Trophoblast cell (in vitro differentiated cells and primary cell): ENCODE measurements at regions not wholly inside any gene's neighbourhood (a gene's known extent, or its start where the extent isn't known, plus 50 kb on each side); places are given as distances from the start of the nearest gene placed in this dataset.
A peak's percentile ranks its signal among the peaks of the same experiment; 100 is the strongest.

Experiments used
- DNase-seq, 2 donors: peaks; one replicate each; pipeline ENCODE4 v3.0.0-alpha.2; 2016
- H2AFZ ChIP-seq: 2 replicates; pipeline ENCODE4 v1.6.1; 2013; ENCODE audit warnings: low read length, moderate library complexity, mild to moderate bottlenecking; ENCODE audit not compliant: insufficient read depth, poor library complexity
- H2AK5ac ChIP-seq: 2 replicates; pipeline ENCODE4 v1.6.1; 2013; ENCODE audit warnings: mild to moderate bottlenecking, low read length
- H2BK120ac ChIP-seq: 2 replicates; pipeline ENCODE4 v1.6.1; 2013; ENCODE audit warnings: low read length, mild to moderate bottlenecking, moderate library complexity; ENCODE audit not compliant: insufficient read depth, poor library complexity
- H2BK12ac ChIP-seq: 2 replicates; pipeline ENCODE4 v1.6.1; 2013; ENCODE audit warnings: mild to moderate bottlenecking, low read length, moderate library complexity
- H2BK5ac ChIP-seq: 2 replicates; pipeline ENCODE4 v1.6.1; 2013; ENCODE audit warnings: low read length, low read depth, moderate library complexity, mild to moderate bottlenecking; ENCODE audit not compliant: poor library complexity
- H3K14ac ChIP-seq: 2 replicates; pipeline ENCODE4 v1.6.1; 2013; ENCODE audit warnings: mild to moderate bottlenecking, low read length
- H3K18ac ChIP-seq: 2 replicates; pipeline ENCODE4 v1.6.1; 2013; ENCODE audit warnings: mild to moderate bottlenecking, low read length
- H3K23ac ChIP-seq: 2 replicates; pipeline ENCODE4 v1.6.1; 2013; ENCODE audit warnings: low read length
- H3K27ac ChIP-seq: 2 replicates; pipeline ENCODE4 v1.5.1; 2013; ENCODE audit warnings: low read depth, mild to moderate bottlenecking, inconsistent platforms, low read length, moderate library complexity
- H3K27me3 ChIP-seq: 2 replicates; pipeline ENCODE4 v1.6.1; 2013; ENCODE audit warnings: inconsistent platforms, mild to moderate bottlenecking, low read length, moderate library complexity; ENCODE audit not compliant: insufficient read depth
- H3K36me3 ChIP-seq, 2 experiments: 1 replicate in 1 of 2; 2 replicates in 1 of 2; pipeline ENCODE4 v1.6.1; 2013; ENCODE audit warnings: low read length in 2 of 2, mild to moderate bottlenecking in 2 of 2, moderate library complexity in 1 of 2; ENCODE audit not compliant: insufficient read depth in 2 of 2, control insufficient read depth in 1 of 2
- H3K4ac ChIP-seq: 2 replicates; pipeline ENCODE4 v1.6.1; 2013; ENCODE audit warnings: low read depth, mild to moderate bottlenecking, low read length, moderate library complexity
- H3K4me1 ChIP-seq, 2 experiments: 1 replicate in 1 of 2; 2 replicates in 1 of 2; pipeline ENCODE4 v1.6.1; 2013; ENCODE audit warnings: low read length in 2 of 2, mild to moderate bottlenecking in 2 of 2, moderate library complexity in 1 of 2; ENCODE audit not compliant: insufficient read depth in 2 of 2, control insufficient read depth in 1 of 2
- H3K4me2 ChIP-seq: 2 replicates; pipeline ENCODE4 v1.6.1; 2013; ENCODE audit warnings: inconsistent platforms, mild to moderate bottlenecking, low read length, moderate library complexity
- H3K4me3 ChIP-seq: 2 replicates; pipeline ENCODE4 v1.5.1; 2013; ENCODE audit warnings: mild to moderate bottlenecking, low read depth, low read length, inconsistent platforms
- H3K79me1 ChIP-seq: one replicate; pipeline ENCODE4 v1.6.1; 2013; ENCODE audit warnings: low read length
- H3K79me2 ChIP-seq: 2 replicates; pipeline ENCODE4 v1.6.1; 2013; ENCODE audit warnings: low read length, mild to moderate bottlenecking; ENCODE audit not compliant: control insufficient read depth, insufficient read depth, poor library complexity
- H3K9ac ChIP-seq: 2 replicates; pipeline ENCODE4 v1.6.1; 2013; ENCODE audit warnings: mild to moderate bottlenecking, low read length
- H3K9me3 ChIP-seq: 2 replicates; pipeline ENCODE4 v1.6.1; 2013; ENCODE audit warnings: low read depth, mild to moderate bottlenecking, control low read depth, inconsistent platforms, low read length; ENCODE audit not compliant: insufficient read depth
- H4K12ac ChIP-seq: 2 replicates; pipeline ENCODE4 v1.6.1; 2013; ENCODE audit warnings: low read depth, mild to moderate bottlenecking, low read length, moderate library complexity
- H4K8ac ChIP-seq: 2 replicates; pipeline ENCODE4 v1.6.1; 2013; ENCODE audit warnings: low read depth, mild to moderate bottlenecking, low read length, moderate library complexity
- H4K91ac ChIP-seq: one replicate; pipeline ENCODE4 v1.6.1; 2013; ENCODE audit warnings: low read depth, mild to moderate bottlenecking, low read length, moderate library complexity
- WGBS: extraction: QIAGEN DNeasy Blood & Tissue Kit; methylation state at CpG from one replicate; pipeline ENCODE4 v1.1.7; 2013; ENCODE audit warnings: missing lambda C conversion rate; ENCODE audit not compliant: insufficient read length, insufficient coverage; ENCODE audit errors: extremely low coverage; 5-methylcytosine and 5-hydroxymethylcytosine counted together

GRCh38 chr1:165053351-165053750 is 303.2 kb downstream of the LMX1A start:
- Histone ChIP-seq H3K14ac (no peak overlapping the region), H4K8ac (no peak overlapping the region), H3K9ac (no peak overlapping the region), H2AFZ (no peak overlapping the region), H4K12ac (no peak overlapping the region), H3K36me3 (no peaks in the 10 kb centered on the region), H3K18ac (no peak overlapping the region), H3K27me3 (no peaks in the 10 kb centered on the region), H2AK5ac (no peak overlapping the region), H2BK120ac (no peak overlapping the region), H3K23ac (no peak overlapping the region), H4K91ac (no peak overlapping the region), H3K4me2 (no peak overlapping the region), H3K27ac (no peak overlapping the region), H2BK5ac (no peak overlapping the region), H2BK12ac (no peak overlapping the region), H3K79me2 (no peaks in the 10 kb centered on the region), H3K4me1 (no peaks in the 10 kb centered on the region), H3K79me1 (no peaks in the 10 kb centered on the region), H3K4me3 (no peak overlapping the region), H3K4ac (no peak overlapping the region), H3K9me3 (no peaks in the 10 kb centered on the region)
- DNase-seq: no peak
- WGBS: no CpG with 5 or more reads among the region's 2 CpGs

DNA sequence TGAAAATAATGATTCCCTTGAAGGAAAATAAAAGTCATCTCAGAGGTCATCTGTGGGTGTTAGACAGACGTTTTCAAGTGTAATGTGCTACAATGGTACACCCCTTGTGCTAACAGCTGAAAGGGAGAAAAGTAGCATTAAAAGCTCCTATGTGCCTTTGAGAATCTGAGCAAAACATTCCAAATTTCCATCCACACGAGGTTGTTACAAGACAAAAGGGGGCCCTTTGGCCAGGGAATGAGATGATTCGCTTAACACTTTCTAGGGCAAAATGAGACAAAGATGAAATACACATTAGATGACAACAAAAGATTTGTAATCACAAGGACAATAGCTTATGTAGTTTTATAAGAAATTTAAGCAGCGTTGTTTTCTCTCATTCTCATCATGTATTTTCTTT is 303.6 kb downstream of the LMX1A start:
- no peak overlapping the region for H2AK5ac ChIP-seq
- H3K4me1 ChIP-seq: no peaks in the 10 kb centered on the region
- H3K79me1 ChIP-seq: no peaks in the 10 kb centered on the region
- no peak overlapping the region for H4K91ac ChIP-seq
- no peak overlapping the region for H3K18ac ChIP-seq
- no peak overlapping the region for H2BK12ac ChIP-seq
- H3K36me3 ChIP-seq: no peaks in the 10 kb centered on the region
- H3K14ac ChIP-seq: no peak overlapping the region
- H2BK5ac ChIP-seq: no peak overlapping the region
- H3K4me3 ChIP-seq: no peak overlapping the region
- H3K27me3 ChIP-seq: no peaks in the 10 kb centered on the region
- no peak overlapping the region for H4K8ac ChIP-seq
- WGBS: no CpG with 5 or more reads among the region's 4 CpGs
- H3K4ac ChIP-seq: no peak overlapping the region
- no peak for DNase-seq
- no peak overlapping the region for H3K23ac ChIP-seq
- H3K4me2 ChIP-seq: no peak overlapping the region
- H3K9ac ChIP-seq: no peak overlapping the region
- no peaks in the 10 kb centered on the region for H3K79me2 ChIP-seq
- H4K12ac ChIP-seq: no peak overlapping the region
- no peaks in the 10 kb centered on the region for H3K9me3 ChIP-seq
- no peak overlapping the region for H2BK120ac ChIP-seq
- no peak overlapping the region for H3K27ac ChIP-seq
- no peak overlapping the region for H2AFZ ChIP-seq

- Histone ChIP-seq H2BK120ac (no peak overlapping the region), H2AK5ac (no peak overlapping the region), H3K4me2 (no peak overlapping the region), H3K23ac (no peak overlapping the region), H2AFZ (no peak overlapping the region), H2BK5ac (no peak overlapping the region), H3K4ac (no peak overlapping the region), H4K8ac (no peak overlapping the region), H3K79me1 (no peaks in the 10 kb centered on the region), H4K91ac (no peak overlapping the region), H3K9me3 (no peaks in the 10 kb centered on the region), H3K79me2 (no peaks in the 10 kb centered on the region), H3K14ac (no peak overlapping the region), H3K18ac (no peak overlapping the region), H3K36me3 (no peaks in the 10 kb centered on the region), H3K4me1 (no peaks in the 10 kb centered on the region), H3K27me3 (no peaks in the 10 kb centered on the region), H3K27ac (no peak overlapping the region), H3K4me3 (no peak overlapping the region), H4K12ac (no peak overlapping the region), H2BK12ac (no peak overlapping the region), H3K9ac (no peak overlapping the region)
- WGBS: no CpG with 5 or more reads among the region's 4 CpGs
- no peak for DNase-seq
These were observed 304.1 kb downstream of the LMX1A start for GRCh38 chr1:165052431-165052830.

- peak; percentile 37 to 39 for DNase-seq
- H3K79me2 ChIP-seq: no peaks in the 10 kb centered on the region
These were observed 306.3 kb downstream of the LMX1A start for GRCh38 chr1:165050246-165050645.

More at GRCh38 chr1:165050246-165050645, 306.3 kb downstream of the LMX1A start:
- Histone ChIP-seq H3K9me3 (no peaks in the 10 kb centered on the region), H3K36me3 (no peaks in the 10 kb centered on the region), H2BK120ac (no peak overlapping the region), H3K4ac (no peak overlapping the region), H4K91ac (no peak overlapping the region), H3K4me2 (no peak overlapping the region), H4K8ac (no peak overlapping the region), H2AFZ (no peak overlapping the region), H4K12ac (no peak overlapping the region), H3K79me1 (no peaks in the 10 kb centered on the region), H3K14ac (no peak overlapping the region), H3K27me3 (no peaks in the 10 kb centered on the region), H3K23ac (no peak overlapping the region), H3K18ac (no peak overlapping the region), H3K4me3 (no peak overlapping the region), H2BK5ac (no peak overlapping the region), H2BK12ac (no peak overlapping the region), H3K4me1 (no peaks in the 10 kb centered on the region), H2AK5ac (no peak overlapping the region), H3K27ac (no peak overlapping the region), H3K9ac (no peak overlapping the region)
- no CpG with 5 or more reads among the region's 5 CpGs for WGBS
